Caco-2 (cell line): ENCODE measurements at regions not wholly inside any gene's neighbourhood (a gene's known extent, or its start where the extent isn't known, plus 50 kb on each side); places are given as distances from the start of the nearest gene placed in this dataset.

ENCODE experiments used
- BruUV-seq: library from RNA; stranded (reverse); fragments of 400-500 nt; replicated peaks from 2 replicates; lab custom pipeline; 2021; lab: Mats Ljungman, UMichigan
- CTCF ChIA-PET: fragments of 300-600 bp; sonication (Branson Sonifier 250); formaldehyde crosslinking; loops from one replicate; lab custom pipeline; 2022; ENCODE audit warnings: antibody characterized with exemption; lab: Charles Lee
- POLR2A ChIA-PET: fragments of 300-600 bp; sonication (Branson Sonifier 250); formaldehyde crosslinking; loops from one replicate; lab custom pipeline; 2022; ENCODE audit warnings: antibody characterized with exemption; lab: Charles Lee
- DNase-seq, 2 experiments: peaks; one replicate each; pipeline versions ENCODE4 v3.0.0 to v3.0.0-alpha.2; 2020 to 2022
- H3K27me3 ChIP-seq: replicated peaks from 2 replicates; pipeline ENCODE4 v1.6.0; 2011; ENCODE audit warnings: low read length; ENCODE audit not compliant: control insufficient read depth, insufficient read depth
- H3K36me3 ChIP-seq: 2 replicates; pipeline ENCODE4 v1.5.1; 2011; ENCODE audit warnings: low read length; ENCODE audit not compliant: control insufficient read depth, insufficient read depth
- H3K4me1 ChIP-seq: fragments of 250-450 bp; sonication (Bioruptor Pico); 2 replicates; pipeline ENCODE4 v1.5.1; 2020; ENCODE audit warnings: mild to moderate bottlenecking
- H3K4me3 ChIP-seq: 2 replicates; pipeline ENCODE4 v1.5.1; 2011; ENCODE audit warnings: low read depth, mild to moderate bottlenecking, control low read depth, low read length
- H3K9me3 ChIP-seq: fragments of 250-450 bp; sonication (Bioruptor Pico); 2 replicates; pipeline ENCODE4 v1.5.1; 2020; ENCODE audit warnings: mild to moderate bottlenecking, moderate library complexity
- H3K27ac Mint-ChIP-seq: one replicate; pipeline ENCODE4 v1.8.0; 2022; ENCODE audit warnings: mixed read lengths; ENCODE audit not compliant: unreplicated experiment
- H3K27me3 Mint-ChIP-seq: one replicate; pipeline ENCODE4 v1.8.0; 2022; ENCODE audit warnings: mixed read lengths; ENCODE audit not compliant: insufficient read depth, unreplicated experiment
- H3K36me3 Mint-ChIP-seq: one replicate; pipeline ENCODE4 v1.8.0; 2022; ENCODE audit warnings: mild to moderate bottlenecking, mixed read lengths; ENCODE audit not compliant: insufficient read depth, unreplicated experiment
- H3K4me1 Mint-ChIP-seq: one replicate; pipeline ENCODE4 v1.8.0; 2022; ENCODE audit warnings: low read depth, mixed read lengths; ENCODE audit not compliant: unreplicated experiment
- H3K4me3 Mint-ChIP-seq: one replicate; pipeline ENCODE4 v1.8.0; 2022; ENCODE audit warnings: mild to moderate bottlenecking, moderate library complexity, mixed read lengths; ENCODE audit not compliant: unreplicated experiment
- H3K9me3 Mint-ChIP-seq: one replicate; pipeline ENCODE4 v1.8.0; 2022; ENCODE audit warnings: mixed read lengths; ENCODE audit not compliant: unreplicated experiment
- intact Hi-C: fragments of 100-400 bp; cut with micrococcal nuclease; formaldehyde crosslinking; loops from one replicate; pipeline ENCODE4 v1.10.0; 2022; ENCODE audit not compliant: unreplicated experiment
- TF ChIP-seq, protein P1 (sequence below), 2 experiments: fragments of 200-600 bp in 1 of 2; IDR thresholded peaks; 1 replicate in 1 of 2; 2 replicates in 1 of 2; pipeline versions ENCODE4 v1.5.1 to v1.8.0; 2011 to 2022; ENCODE audit warnings: antibody characterized with exemption in 1 of 2, control low read depth in 1 of 2, inconsistent platforms in 1 of 2, low read depth in 1 of 2, low read length in 1 of 2, mild to moderate bottlenecking in 1 of 2, moderate library complexity in 1 of 2; ENCODE audit not compliant: insufficient read depth in 1 of 2, severe bottlenecking in 1 of 2, unreplicated experiment in 1 of 2

- Mint-ChIP-seq H3K4me3 (no peak overlapping the region), H3K9me3 (peaks cover 7% of the 10 kb centered on the region), H3K36me3 (no peaks in the 10 kb centered on the region), H3K4me1 (peaks cover 22% of the 10 kb centered on the region), H3K27me3 (no peaks in the 10 kb centered on the region), H3K27ac (no peak overlapping the region)
- intact Hi-C loops: no loop called here
- no peak for DNase-seq
- H3K4me1 ChIP-seq: peaks cover 23% of the 10 kb centered on the region
- H3K36me3 ChIP-seq: no peaks in the 10 kb centered on the region
- H3K9me3 ChIP-seq: no peaks in the 10 kb centered on the region
- ChIA-PET POLR2A (no interaction called here), CTCF (no interaction called here)
- no peak overlapping the region for H3K4me3 ChIP-seq
- no TSS peak for BruUV-seq
- no peaks in the 10 kb centered on the region for H3K27me3 ChIP-seq
- TF ChIP-seq, protein P1, sequence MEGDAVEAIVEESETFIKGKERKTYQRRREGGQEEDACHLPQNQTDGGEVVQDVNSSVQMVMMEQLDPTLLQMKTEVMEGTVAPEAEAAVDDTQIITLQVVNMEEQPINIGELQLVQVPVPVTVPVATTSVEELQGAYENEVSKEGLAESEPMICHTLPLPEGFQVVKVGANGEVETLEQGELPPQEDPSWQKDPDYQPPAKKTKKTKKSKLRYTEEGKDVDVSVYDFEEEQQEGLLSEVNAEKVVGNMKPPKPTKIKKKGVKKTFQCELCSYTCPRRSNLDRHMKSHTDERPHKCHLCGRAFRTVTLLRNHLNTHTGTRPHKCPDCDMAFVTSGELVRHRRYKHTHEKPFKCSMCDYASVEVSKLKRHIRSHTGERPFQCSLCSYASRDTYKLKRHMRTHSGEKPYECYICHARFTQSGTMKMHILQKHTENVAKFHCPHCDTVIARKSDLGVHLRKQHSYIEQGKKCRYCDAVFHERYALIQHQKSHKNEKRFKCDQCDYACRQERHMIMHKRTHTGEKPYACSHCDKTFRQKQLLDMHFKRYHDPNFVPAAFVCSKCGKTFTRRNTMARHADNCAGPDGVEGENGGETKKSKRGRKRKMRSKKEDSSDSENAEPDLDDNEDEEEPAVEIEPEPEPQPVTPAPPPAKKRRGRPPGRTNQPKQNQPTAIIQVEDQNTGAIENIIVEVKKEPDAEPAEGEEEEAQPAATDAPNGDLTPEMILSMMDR (IDR thresholded peaks at IDR 0.05; ENCODE audit: insufficient read depth in 1 of 2, low read depth in 1 of 2, low read length in 1 of 2, severe bottlenecking in 1 of 2, unreplicated experiment in 1 of 2): no peak
Observed at GRCh38 chr15:96027501-96027900, 303.0 kb upstream of the NR2F2 start.

DNA sequence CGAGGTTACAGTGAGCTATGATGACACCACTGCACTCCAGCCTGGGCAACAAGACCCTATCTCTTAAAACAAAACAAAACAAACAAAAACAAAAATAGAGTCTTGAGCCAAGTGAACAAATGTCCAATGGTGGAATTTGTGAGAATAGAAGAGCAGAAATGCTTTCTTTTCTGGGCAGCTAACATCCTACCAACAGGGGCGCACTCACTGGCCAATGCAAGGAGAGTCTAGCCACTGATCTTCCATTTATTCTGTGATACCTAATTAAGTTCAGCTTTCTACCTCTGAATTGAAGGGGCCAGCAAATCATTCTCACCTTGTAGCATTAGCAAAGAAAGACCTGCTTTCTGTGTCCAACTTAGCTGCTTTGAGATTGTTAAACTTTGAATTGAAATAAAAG lies 301.9 kb upstream of the NR2F2 start:
- Mint-ChIP-seq H3K4me3 (no peak overlapping the region), H3K4me1 (peaks cover 22% of the 10 kb centered on the region), H3K27me3 (no peaks in the 10 kb centered on the region), H3K9me3 (peaks cover 7% of the 10 kb centered on the region), H3K27ac (no peak overlapping the region), H3K36me3 (no peaks in the 10 kb centered on the region)
- ChIA-PET CTCF (no interaction called here), POLR2A (no interaction called here)
- Histone ChIP-seq H3K4me1 (peaks cover 24% of the 10 kb centered on the region), H3K27me3 (no peaks in the 10 kb centered on the region), H3K9me3 (no peaks in the 10 kb centered on the region), H3K4me3 (no peak overlapping the region), H3K36me3 (no peaks in the 10 kb centered on the region)
- no peak for DNase-seq
- no TSS peak for BruUV-seq
- TF ChIP-seq, protein P1 (IDR thresholded peaks at IDR 0.05; ENCODE audit: insufficient read depth in 1 of 2, low read depth in 1 of 2, low read length in 1 of 2, severe bottlenecking in 1 of 2, unreplicated experiment in 1 of 2): no peak
- intact Hi-C loops: no loop called here

DNA sequence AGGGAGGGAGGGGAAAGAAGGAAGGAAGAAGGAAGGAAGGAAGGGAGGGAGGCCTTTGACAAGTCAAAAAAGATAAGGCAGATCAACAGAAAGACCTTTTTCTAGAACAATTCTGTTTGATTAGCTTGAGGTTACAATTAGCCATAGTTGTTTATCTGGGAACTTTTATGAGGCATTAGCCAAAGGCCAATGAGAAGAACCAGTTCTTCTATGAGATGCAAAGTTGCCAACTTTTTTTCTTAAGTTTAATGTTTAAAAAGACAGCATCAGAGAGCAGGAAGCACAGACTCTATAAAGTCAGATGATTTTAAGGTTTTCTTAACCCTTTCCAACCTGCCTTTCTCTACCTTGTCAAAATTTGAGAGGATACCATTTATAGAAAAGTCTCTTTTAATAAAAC lies 301.3 kb upstream of the NR2F2 start:
- Mint-ChIP-seq H3K4me1 (peaks cover 22% of the 10 kb centered on the region), H3K4me3 (no peak overlapping the region), H3K36me3 (no peaks in the 10 kb centered on the region), H3K9me3 (peaks cover 2% of the 10 kb centered on the region), H3K27ac (no peak overlapping the region), H3K27me3 (no peaks in the 10 kb centered on the region)
- Histone ChIP-seq H3K36me3 (no peaks in the 10 kb centered on the region), H3K27me3 (no peaks in the 10 kb centered on the region), H3K4me1 (peaks cover 24% of the 10 kb centered on the region), H3K4me3 (no peak overlapping the region), H3K9me3 (no peaks in the 10 kb centered on the region)
- intact Hi-C loops: no loop called here
- TF ChIP-seq, protein P1 (IDR thresholded peaks at IDR 0.05; ENCODE audit: insufficient read depth in 1 of 2, low read depth in 1 of 2, low read length in 1 of 2, severe bottlenecking in 1 of 2, unreplicated experiment in 1 of 2): no peak
- BruUV-seq: no TSS peak
- ChIA-PET CTCF (no interaction called here), POLR2A (no interaction called here)
- DNase-seq: no peak
